Neural crest cell (in vitro differentiated cells): ENCODE measurements at regions not wholly inside any gene's neighbourhood (a gene's known extent, or its start where the extent isn't known, plus 50 kb on each side); places are given as distances from the start of the nearest gene placed in this dataset.

Source experiments
- DNase-seq: peaks from one replicate; pipeline ENCODE4 v3.0.0; 2021; ENCODE audit warnings: low read depth, mixed read lengths, low spot score
- H3K27ac Mint-ChIP-seq: one replicate; pipeline ENCODE4 v1.8.0; 2021; ENCODE audit warnings: mild to moderate bottlenecking, mixed read lengths; ENCODE audit not compliant: unreplicated experiment
- H3K27me3 Mint-ChIP-seq: 2 replicates; pipeline ENCODE4 v1.8.0; 2021; ENCODE audit warnings: low read depth, mild to moderate bottlenecking, mixed read lengths
- H3K36me3 Mint-ChIP-seq: 2 replicates; pipeline ENCODE4 v1.8.0; 2021; ENCODE audit warnings: low read depth, mild to moderate bottlenecking, mixed read lengths
- H3K4me1 Mint-ChIP-seq: 2 replicates; pipeline ENCODE4 v1.8.0; 2021; ENCODE audit warnings: mixed read lengths
- H3K4me3 Mint-ChIP-seq: one replicate; pipeline ENCODE4 v1.8.0; 2021; ENCODE audit warnings: mild to moderate bottlenecking, mixed read lengths
- H3K9me3 Mint-ChIP-seq: 2 replicates; pipeline ENCODE4 v1.8.0; 2021; ENCODE audit warnings: mixed read lengths
- CTCF ChIP-seq: fragments of 200-600 bp; sonication (generic); conservative IDR thresholded peaks from 2 replicates; pipeline ENCODE4 v1.5.0; 2021; ENCODE audit warnings: antibody characterized with exemption, mild to moderate bottlenecking

DNA sequence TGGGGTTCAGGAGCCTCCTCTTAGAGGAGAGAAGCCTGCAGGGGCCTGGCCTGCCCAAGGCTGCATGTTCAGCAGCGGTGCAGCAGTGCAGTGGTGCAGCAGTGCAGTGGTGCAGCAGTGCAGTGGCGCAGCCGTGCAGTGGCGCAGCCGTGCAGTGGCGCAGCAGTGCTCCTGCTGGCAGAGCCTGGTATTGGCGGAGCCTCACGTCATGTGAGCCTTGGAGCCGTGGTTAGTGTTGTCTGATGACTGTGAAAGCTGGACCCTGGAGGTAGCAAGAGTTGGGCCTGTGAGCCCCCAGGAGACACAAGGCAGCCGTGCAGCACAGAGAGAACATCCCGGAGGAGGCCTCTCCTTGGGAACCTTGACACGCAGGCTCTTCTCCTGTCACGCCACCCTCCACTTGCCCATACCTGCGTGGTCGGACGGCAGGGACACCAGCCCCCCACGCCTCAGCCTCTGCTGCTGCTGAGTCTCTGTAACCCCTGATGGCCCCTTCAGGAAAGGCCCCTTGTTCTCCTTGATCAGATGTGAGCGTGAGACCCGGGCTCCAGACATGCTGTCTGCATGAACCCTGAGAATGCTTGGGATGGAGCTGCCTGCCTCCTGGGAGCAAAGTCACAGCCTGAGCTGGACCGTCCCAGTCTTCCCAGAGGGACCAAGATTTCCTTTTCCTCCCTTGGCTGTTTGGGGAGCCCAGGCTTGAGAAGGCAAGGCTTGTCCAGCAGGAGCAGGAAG lies 193.7 kb downstream of the KIF26A start:
- no peak for DNase-seq
- H3K4me1 Mint-ChIP-seq = peaks cover 4% of the 10 kb centered on the region
- H3K4me3 Mint-ChIP-seq = no peak overlapping the region
- H3K27ac Mint-ChIP-seq = no peak overlapping the region
- H3K9me3 Mint-ChIP-seq = peaks cover 17% of the 10 kb centered on the region
- H3K36me3 Mint-ChIP-seq = no peaks in the 10 kb centered on the region
- H3K27me3 Mint-ChIP-seq = peaks cover 25% of the 10 kb centered on the region
- TF ChIP-seq CTCF = peak; percentile 37

GRCh38 chr14:104332634-104333270 lies 194.4 kb downstream of the KIF26A start:
- no peak overlapping the region for H3K4me3 Mint-ChIP-seq
- no peak for DNase-seq
- no peak overlapping the region for H3K27ac Mint-ChIP-seq
- H3K36me3 Mint-ChIP-seq = no peaks in the 10 kb centered on the region
- peaks cover 31% of the 10 kb centered on the region for H3K27me3 Mint-ChIP-seq
- peaks cover 17% of the 10 kb centered on the region for H3K9me3 Mint-ChIP-seq
- no peak for TF ChIP-seq CTCF
- peaks cover 4% of the 10 kb centered on the region for H3K4me1 Mint-ChIP-seq

GRCh38 chr14:104333646-104334423 lies 195.4 kb downstream of the KIF26A start:
- no peak for TF ChIP-seq CTCF
- Mint-ChIP-seq H3K9me3 (peaks cover 21% of the 10 kb centered on the region), H3K27ac (no peak overlapping the region), H3K27me3 (peaks cover 39% of the 10 kb centered on the region), H3K36me3 (no peaks in the 10 kb centered on the region), H3K4me1 (peaks cover 4% of the 10 kb centered on the region), H3K4me3 (no peak overlapping the region)
- no peak for DNase-seq

DNA sequence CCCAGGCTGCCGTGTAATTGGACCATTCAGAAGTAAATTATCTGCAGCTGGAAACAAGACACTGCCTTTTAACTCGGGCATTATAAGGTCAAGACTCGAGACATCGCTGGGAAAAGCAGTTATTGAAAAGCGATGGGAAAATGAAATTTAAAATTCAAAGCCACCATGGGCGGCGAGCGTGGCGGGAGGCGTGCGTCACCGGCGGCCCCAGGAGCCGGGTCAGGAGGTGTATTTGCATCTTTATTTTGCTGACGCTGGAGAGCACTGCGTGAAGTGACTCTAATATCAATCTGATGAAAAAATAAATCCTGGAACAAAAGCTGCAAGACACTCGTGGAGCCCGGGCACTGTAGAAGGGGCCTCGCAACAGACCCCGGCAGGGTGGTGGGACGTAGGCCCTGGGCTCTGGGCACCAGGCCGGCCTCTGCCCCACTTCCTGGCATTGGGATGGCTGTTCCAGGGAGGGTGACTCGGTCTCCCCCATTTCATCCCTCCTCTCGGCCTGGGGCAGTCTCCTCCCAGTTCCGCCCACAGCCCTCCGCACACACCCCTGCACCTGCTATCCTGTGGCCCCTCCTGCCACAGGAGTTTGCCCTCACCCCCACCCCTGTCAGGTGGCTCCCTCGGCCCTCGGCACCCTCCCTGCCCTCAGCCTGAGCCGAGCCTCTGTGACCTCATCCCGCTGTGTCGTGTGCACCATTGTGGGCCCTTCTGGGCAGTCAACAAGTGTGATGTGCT lies 196.2 kb downstream of the KIF26A start:
- Mint-ChIP-seq H3K4me1 (peaks cover 4% of the 10 kb centered on the region), H3K9me3 (peaks cover 18% of the 10 kb centered on the region), H3K27ac (no peak overlapping the region), H3K4me3 (no peak overlapping the region), H3K27me3 (peaks cover 45% of the 10 kb centered on the region), H3K36me3 (no peaks in the 10 kb centered on the region)
- no peak for TF ChIP-seq CTCF
- DNase-seq = no peak

DNA sequence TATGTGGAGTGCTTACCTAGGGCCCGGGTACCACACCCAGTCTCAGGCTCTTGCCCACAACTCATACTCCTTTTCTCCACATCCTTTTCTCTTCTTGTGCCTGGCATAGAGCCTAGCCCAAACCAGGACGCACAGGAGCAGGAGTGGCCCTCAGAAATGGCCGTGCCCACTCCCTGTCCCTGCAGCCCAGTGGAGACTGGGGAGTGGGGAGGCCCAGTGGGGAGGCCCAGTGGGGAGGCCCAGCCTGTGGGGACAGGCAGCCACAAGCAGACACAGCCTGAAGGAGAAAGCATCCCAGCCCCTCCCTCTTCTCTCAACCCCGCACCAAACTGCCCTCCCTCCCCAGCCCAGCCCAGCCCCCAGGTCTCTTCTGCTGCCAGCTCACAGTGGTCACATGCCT lies 196.8 kb downstream of the KIF26A start:
- Mint-ChIP-seq H3K27ac (no peak overlapping the region), H3K4me3 (no peak overlapping the region), H3K4me1 (peaks cover 4% of the 10 kb centered on the region), H3K27me3 (peaks cover 51% of the 10 kb centered on the region), H3K36me3 (no peaks in the 10 kb centered on the region), H3K9me3 (peaks cover 14% of the 10 kb centered on the region)
- no peak for DNase-seq
- TF ChIP-seq CTCF = no peak
